ENCODE measurements at regions not wholly inside any gene's neighbourhood (a gene's known extent, or its start where the extent isn't known, plus 50 kb on each side); places are given as distances from the start of the nearest gene placed in this dataset.
A peak's percentile ranks its signal among the peaks of the same experiment; 100 is the strongest.

DNA sequence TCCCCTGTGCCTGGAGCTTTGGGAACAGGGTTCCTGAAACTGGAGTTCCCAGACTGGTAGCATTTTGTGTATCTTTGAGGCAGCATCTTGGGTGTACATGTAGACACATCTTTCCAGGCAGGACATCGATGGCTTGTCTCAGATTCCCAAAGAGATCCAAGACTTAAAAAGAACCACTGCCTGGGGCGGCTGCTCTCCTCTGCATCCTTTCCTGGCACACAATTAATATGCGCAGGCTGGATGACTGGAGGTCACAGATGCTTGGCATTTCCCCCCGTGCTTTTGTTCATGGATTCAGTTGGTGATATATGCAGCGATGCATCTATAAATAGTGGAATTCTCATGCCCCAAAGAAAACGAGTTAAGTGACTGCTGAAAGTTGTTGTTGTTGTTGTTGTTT lies 80.5 kb downstream of the CLDN34 start:
- no peak for DNase-seq

DNA sequence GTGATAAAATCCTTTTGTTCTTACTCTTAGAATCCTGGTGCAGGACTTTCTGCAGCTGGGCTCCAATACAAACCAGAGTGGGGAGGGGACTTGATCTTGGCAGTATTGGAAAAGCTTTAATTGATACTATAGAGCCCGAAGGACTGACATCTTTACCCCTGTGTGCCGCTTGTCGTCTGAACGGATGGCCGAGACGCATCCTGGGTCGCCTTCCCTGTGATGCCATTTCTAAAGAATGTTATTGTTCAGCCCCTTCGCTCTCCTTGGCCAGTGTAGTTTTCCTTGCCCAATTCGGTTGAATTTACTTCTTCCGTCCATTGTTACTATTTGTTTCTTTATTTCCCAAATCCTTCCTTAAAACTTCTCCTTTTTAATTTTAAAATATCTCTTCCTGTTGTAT lies 80.9 kb downstream of the CLDN34 start:
- no peak for DNase-seq

DNA sequence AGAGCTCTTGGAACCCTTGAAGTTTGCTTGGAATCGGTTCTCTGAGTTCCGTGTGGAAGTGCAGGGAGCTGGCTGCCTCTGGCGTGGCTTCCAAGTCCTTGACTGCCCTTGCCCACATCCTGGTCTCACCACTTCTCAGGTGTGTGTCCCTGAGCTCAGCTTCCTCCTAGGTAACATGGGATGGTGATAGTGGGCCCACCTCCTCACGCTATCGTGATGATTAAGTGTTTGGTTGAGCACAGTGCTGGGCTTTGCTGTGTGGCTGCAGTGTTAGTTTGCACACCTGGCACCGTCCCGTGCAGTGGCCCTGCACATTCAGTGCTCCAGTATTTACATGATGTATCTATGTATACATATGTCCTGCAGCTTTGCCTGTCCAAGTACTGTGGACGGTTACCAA lies 81.5 kb downstream of the CLDN34 start:
- no peak for DNase-seq

DNA sequence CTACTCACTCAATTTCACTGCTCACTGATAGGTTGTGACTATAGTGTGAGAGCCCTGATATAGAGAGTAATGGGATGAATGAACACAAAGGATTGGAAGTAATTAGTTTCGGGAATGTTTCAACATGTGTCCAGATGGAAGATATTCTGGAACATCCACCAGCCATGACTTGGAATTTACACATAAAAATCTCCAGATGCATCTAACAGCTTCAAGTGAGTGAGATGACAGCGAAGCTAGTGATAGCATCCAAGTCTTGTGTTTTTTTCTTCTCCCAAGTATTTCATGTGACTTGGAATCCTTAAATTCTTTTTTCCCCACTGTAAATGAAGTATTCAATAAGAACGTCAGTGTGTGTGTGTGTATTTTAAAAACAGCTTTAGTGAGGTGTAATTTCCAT lies 82.1 kb downstream of the CLDN34 start:
- peak; percentile 15 for DNase-seq

DNA sequence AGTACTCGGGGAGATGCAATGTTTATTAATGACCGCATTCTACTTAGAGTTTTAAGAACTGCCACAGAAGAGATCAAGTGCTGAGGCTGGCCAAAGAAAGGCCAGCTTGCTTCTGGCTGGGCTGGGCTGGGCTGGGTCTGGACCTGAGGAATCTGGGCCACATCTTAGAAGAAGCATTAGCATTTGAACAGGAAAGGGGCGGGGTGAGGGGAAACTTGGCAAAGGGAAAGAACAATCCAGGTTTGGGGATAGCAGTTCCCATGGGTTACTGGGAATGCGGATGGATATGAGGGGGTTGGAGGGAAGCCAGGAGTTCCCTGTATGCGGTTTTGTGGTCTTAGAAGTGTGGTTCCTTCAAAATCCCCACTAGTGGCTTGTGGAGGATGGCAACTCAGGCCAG lies 83.3 kb downstream of the CLDN34 start:
- DNase-seq: peak; percentile 64

DNA sequence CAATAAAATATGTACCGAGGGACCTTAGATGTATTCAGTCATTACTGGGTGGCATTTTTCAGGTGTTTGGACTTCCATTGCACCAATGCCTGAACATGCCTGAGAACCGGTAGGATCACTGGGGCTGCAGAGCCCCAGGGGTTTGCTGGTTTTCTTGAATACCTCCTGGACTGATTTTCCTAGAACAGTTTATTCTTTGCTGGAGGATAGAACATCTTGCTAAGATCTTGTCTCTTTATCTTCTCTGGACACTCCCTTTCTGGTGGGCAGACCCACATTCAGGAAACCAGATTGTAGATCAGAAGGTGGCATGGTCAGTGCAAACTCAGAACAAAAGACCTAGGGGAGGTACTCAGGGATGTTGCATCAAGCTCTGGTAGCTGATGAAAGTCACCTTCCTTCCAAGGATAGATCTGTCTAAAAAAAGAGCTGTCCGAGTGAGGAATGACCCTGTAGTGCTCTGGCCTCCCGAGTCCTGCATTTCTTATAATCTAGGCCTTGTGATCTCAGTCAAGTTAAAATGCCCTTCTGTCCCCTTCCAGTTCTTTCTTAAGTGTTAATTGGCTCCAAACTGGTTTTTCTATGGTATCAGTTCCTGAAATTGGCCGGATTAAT lies 84.8 kb downstream of the CLDN34 start:
- no peak for DNase-seq

DNA sequence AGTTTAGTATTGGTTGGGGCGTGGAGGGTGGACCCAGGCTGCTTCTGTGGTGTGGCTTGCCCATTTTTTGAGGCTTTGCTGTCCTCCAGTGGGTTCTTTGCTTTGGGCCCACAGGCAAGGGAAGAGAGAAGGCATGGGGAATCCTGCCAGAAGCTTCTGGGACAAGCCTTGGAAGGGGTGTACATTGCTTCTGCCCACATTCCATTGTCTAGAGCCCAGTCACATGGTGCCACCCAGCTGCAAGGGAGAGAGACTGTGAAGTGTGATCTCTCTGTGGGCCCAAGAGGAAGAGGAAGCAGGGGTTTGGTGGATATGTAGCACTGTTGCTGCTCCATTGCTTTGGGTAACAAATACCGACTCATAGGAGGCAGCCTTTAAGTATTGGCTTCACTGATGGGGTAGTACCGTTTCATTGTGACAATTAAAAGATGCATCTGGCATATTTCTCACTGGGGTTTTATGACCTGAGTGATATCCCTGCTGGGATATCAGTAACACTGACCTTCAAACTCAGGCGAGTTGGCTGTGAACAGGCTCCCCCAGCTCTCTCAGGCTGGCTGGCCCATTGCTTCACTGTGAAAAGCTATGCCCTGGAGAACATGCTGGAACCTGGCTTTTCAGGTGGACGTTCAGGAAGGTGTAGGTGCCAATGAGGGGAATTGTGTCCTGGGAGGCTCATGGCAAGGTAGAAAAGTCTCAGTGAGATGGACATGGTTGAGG lies 85.9 kb downstream of the CLDN34 start:
- no peak for DNase-seq

DNA sequence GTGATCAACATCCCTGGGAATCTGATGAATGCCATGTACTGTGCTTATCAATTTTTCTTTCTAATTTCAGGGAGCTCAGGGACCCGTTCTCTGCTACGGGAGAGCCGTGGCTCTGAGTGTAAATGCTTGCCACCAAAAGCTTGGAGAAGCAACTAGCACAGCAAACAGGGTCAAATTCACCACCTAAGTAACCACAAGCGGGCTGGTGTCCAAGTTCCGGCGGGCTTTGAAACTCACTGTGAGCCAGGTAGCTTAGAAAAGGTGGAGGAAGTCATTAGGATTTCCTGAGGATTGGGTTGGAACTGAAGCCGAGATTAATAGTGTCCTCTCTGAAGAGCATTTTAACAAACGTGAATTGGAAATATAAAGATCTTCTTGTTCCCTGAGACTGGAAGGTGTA lies 87.2 kb downstream of the CLDN34 start:
- DNase-seq: no peak

DNA sequence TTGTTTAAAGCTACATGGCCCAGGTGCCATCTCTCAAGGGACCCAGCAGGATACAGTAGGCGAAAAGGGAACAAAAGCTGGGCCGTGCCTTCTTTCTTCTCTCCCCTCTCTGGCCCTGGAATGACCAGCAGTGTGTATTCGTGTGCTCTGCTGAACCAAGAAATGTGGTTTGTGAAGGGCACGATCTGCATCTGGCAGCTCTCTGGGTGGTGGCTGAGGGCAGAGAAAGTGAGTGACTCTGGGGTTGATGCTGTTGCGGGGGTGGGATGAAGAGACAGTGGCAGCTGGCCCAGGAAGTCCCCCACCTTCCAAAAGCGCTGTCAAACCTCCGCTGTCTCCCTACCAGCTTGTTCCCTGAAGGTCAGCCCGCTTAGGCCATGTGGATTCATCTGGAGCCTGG lies 88.3 kb downstream of the CLDN34 start:
- DNase-seq: no peak

DNA sequence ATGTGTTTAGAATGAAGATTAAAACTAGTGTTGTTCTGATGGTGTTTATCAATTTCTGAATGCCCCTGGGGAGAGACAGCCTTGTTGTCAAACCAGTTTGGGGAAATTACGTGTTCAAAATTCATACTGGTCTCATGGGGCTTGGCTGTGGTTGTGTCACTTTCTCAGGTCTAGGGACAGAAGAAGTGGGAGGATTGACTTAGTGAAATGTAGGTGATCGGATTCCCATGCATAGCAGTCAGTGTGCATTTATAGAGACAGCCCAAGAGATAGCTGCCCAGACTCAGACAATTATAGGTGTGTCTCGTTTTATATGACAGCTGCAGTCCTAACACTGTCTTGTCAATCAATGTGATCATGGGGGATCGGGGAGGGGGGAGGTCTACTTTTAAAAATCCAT lies 94.4 kb upstream of the CLCN4 start:
- no peak for DNase-seq

DNA sequence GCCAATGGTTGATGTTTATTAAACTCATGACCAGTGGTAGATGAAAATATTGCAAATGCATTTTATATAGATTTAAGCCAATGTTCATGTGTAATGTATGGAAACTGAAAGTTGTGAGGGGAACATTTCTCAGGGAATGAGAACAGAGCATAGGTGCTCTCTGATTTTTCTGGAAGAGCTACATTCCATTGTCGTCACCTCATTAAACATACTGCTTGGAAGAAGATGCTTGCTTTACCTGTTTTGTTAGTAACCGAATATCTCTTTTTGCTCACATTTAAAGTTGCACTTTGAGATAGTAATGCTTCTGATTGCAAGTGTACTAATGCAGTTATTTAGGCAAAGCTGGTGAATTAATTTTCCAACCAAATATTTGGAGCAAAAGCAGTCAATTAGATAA lies 93.8 kb upstream of the CLCN4 start:
- DNase-seq: no peak

DNA sequence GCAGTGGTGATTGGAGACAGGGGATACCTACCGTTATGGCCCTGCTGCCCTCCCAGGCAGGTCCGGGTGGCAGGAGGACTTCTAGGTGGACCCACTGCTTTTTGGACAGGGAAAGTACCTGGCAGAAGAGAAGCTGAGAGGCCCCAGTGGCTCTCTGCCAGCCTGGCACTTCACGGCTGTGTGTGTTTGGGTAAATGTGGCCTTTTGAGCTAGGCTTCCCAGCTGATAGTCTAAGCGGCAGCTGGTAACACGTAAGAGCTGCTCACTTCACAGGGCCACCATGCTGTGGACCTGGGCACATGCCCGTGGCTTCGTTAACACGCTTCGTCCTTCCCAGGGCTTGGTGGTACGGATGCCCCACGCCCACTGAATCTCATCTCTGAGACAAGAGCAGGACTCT lies 92.0 kb upstream of the CLCN4 start:
- DNase-seq: no peak

DNA sequence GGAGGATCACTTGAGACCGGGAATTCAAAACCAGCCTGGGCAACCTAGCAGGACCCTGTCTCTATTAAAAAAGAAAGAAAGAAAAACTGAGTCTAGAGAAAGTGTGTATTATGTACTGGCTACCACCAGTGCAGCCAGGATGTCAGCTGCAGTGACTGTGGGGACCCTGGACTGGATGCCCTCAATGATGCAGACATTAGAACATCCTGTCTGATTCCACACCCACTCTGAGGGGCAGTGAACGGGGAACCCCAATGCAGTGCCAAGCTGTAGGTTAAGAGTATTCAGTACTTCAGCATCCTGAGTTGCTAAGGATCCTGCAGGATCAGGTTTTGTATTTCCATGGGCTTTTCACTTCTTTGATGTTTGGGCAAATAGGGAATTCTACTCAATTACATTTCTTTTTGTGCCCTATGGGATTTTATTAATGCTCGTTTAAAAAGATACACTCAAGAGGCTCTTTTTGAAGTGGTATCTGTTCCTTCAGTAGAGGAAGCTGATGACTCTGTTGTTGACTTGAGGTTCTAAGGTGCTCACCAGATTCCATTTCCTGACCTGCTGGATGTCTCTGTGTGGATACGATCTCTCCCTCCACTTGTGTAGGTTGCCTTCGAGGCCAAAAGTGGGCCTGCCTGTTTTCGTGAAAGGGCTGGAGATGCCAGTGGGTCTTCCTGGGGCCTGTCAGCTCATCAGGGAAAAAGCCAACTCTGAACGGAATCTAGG lies 85.9 kb upstream of the CLCN4 start:
- DNase-seq: no peak

DNA sequence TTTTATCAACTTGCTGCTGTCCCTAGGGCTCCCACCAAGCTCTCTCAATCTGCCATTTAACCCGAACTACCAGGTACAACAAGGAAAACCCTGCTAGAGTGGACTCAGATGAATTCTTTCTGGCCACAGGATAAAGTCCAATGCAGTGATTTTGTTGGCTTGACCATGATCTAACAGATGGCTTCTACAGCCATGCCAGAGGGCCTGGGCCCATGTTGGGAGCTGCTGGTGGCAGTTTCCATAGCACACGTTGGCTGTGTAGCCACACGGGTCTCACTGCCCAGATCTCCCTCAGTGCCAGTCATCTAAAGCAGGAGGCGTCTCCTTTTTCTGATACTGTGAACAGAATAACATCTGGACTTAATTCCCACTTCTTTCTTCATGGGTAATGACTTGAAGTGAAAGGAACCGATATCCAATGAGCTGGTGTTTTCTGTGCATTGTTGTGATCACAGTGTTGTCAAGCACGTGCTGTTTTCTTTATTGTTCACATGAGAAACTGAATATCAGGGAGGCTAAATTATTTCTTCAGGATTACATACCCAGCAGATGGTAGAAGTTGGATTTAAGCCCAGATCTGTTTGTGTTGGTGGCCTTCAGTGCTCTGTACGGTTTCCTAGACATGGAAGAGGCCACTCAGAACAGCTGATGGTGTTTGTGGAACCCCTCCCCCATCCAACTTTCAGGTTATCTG lies 85.2 kb upstream of the CLCN4 start:
- DNase-seq: no peak

DNA sequence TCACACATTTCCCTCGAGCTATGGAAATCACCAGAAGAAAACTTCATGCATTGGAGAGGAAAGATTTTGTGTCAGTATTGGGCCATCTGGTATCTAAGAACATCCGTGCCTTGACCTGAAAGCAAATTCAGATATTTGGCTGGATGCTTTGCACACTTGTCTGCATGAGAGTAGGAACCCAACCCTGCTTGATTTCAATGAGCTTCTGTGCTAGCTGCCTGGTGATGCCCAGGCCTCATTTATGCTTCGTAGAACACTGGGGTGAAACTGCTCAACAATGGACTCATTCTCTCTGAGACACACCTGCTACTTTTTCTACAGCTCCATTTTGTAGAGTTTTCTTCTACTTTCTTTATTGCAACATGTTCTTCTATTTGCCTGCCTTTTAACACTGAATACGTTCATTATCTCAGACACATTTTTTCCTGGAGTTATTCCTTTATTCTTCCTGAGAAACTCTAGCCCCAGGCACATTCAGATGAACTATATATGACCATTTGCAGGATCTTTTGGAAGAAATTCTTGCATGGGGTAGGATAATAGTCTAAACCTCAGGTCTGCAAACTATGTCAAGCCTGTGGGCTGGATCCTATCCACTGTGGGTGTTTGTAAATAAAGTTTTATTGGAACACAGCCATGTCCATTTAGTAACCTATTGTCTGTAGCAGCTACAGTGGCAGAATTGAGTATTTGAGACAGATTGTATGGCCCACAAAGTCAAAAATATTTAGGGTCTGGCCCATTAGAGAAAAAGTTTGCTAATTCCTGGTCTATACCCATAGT lies 83.8 kb upstream of the CLCN4 start:
- no peak for DNase-seq

DNA sequence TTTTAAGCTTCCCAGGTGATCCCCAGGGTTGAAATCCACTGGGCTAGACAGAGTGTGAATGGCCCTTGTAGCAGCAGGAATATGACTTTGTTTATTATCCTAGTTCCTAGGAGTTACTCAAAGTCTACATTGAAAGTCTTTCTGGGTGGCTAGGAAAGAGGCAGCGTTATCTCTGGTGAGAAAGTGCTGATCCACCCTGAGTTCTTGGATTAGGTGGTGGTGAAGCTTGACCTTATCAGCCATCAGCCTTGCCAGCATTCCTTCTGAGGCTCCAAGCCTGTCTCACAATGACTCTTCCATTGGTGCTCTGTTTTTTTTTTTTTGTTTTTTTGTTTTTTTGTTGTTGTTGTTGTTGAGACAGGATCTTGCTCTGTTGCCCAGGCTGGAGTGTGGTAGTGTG lies 83.1 kb upstream of the CLCN4 start:
- no peak for DNase-seq

DNA sequence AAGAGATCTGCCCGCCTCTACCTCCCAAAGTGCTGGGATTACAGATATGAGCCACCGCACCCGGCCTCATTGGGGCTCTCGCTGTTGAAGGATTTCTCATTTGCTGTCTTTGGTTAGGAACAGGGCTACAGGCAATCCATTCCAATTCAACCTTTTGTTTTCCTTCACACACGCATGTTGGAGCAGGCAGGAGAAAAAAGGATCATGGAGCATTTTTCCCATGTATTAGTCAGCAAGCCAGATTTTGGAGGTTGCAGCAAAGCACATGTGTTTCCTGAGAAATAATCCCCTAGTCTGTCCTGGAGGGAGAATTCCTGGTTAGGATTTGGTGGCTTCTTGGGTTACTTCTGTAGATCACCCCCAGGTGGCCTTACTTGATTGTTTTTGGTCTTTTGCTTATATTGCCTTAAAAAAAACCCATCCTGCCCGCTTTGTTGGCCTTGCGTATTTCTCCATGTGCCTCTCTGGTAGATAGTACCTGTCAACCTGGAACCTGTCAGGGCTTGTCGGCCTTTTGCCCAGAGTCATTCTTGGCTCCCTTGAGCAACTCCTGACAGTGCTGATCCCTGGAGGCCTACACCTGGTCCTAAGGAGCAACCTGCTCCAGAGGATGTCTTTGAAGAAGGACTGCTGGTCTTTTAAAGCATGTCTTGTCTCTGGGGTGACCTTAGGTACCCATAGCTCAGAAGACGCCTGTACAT lies 82.4 kb upstream of the CLCN4 start:
- no peak for DNase-seq

DNA sequence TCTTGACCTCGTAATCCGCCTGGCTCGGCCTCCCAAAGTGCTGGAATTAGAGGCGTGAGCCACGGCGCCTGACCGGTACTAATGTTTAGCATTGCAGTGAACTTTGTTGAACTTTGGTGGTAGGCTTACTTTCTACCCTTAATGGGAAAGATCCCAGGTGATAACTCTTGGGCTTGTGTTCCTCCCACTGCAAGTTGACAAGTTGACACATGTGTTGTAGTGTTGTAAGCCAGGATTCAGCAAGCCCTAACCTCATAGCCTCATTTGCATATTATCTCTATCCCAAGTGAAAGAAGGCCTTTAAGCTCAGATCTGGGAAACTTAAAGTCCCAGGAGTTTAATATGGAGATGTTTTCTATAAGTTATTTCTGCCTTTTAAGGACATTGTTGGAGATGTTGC lies 80.0 kb upstream of the CLCN4 start:
- no peak for DNase-seq

DNA sequence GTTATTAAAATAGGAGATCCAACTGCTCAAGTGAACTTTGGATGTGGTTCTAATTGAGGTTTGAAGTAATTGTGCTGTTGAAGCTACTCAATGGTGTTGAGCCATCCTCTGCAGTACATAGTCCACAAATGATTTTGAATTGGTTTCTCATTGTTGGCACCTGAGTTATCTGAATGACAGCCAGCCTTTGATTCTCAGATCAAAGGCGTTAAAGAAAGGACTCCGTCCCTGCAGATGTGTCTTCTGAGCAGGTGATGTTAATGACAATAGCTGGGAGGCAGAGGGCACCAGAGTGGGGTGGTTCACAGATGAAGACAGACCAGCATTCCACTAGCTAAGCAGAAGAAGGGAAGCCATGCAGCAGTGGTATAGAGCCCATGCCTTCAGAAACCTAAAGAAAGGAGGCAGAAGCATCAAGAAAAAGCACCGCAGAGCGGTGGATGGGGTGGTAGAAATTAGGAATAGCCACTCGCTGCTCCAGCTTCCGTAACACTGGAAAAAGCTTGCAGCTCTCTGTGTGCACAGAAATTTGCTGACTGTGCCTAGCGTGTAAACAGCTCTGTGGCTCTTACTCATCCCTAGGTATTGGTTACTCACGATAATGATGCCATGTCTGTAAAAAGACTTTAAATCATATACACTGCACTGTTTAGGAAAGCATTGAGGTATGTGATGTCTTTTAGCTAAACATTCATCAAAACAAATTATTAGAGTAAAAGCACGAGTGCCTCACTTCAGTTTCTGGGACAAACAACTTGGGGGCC lies 79.2 kb upstream of the CLCN4 start:
- peak; percentile 43 for DNase-seq

DNA sequence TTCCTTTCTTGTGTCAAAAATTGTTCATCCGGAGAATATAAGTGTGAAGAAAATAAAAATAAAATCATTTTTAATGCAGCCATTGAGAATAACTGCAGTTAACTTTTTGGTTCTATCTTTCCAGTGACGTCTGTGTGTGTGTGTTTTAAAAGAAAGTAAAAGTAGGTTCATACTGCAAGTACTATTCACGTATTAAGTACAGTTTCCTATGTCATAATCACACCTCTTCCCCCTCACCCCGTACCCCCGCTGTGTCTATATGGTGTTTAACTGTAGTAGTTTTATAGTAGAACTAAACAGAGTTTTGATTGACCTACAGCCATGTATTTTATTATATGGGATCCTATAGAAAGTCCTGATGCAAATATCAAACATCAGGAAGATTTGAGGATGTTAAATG lies 78.5 kb upstream of the CLCN4 start:
- DNase-seq: no peak

DNA sequence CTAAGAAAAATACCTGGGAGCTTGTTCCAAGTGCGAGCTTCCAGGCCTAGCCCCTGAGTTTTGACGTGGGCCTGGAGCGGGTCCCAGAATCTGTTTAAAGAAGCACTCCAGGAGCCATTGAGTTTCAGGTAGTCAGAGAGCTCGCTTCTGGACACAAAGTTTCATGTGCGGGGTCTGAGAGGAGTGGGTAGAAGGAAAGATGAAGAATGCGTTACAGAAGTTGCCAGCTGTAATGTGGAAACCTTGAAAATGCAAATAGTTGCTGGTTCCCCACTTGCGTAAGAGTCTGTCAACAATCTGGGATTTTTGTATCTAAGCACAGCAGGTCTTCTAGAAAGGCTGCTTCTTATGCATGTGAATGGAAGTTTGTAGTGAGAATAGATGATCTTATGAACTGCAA lies 77.5 kb upstream of the CLCN4 start:
- DNase-seq: no peak

DNA sequence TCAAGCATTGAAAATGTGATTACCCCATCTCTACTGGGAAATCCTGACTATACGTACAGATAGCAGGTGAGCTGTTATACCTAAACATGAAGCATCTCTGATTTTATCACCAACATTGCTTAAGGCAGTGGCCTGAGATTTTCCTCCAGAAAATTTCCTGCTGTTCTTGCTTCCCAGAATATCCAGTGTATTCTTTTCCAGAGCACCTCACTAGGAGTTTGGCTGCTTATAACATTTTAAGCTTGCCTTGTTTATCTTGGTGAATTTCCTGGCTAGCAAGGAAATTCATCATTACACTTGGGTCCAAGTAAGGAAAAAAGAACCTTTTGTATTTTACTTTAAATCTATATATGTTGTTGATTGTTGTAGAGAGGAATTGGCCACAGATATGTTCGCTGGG lies 73.0 kb upstream of the CLCN4 start:
- DNase-seq: no peak
